Hematopoietic multipotent progenitor cell treated with erythropoietin and hydrocortisone succinate and interleukin-3 and kit ligand, for 8 days (in vitro differentiated cells): ENCODE measurements at regions not wholly inside any gene's neighbourhood (a gene's known extent, or its start where the extent isn't known, plus 50 kb on each side); places are given as distances from the start of the nearest gene placed in this dataset.
"Not testable (repeated sequence)": the region's sequence is repeated elsewhere in the genome, so short reads cannot be mapped to it uniquely, and the experiment has no call there.

Source experiments
- DNase-seq: peaks from one replicate; pipeline ENCODE4 v3.0.0-alpha.2; 2015

GRCh38 chr6:6923605-6924004 is 184.2 kb upstream of the RREB1 start:
- DNase-seq, result no peak

GRCh38 chr6:6924708-6925107 is 183.1 kb upstream of the RREB1 start:
- no peak for DNase-seq

- DNase-seq, result no peak
These were observed 182.2 kb upstream of the RREB1 start for GRCh38 chr6:6925391-6926164.

- no peak for DNase-seq
These were observed 180.9 kb upstream of the RREB1 start for GRCh38 chr6:6926856-6927255.

GRCh38 chr6:6927521-6928361 is 180.0 kb upstream of the RREB1 start:
- peak; percentile 32 for DNase-seq

- no peak for DNase-seq
These were observed 177.4 kb upstream of the RREB1 start for GRCh38 chr6:6930223-6930880.

GRCh38 chr6:6931071-6932025 is 176.4 kb upstream of the RREB1 start:
- no peak for DNase-seq

- no peak for DNase-seq
These were observed 175.4 kb upstream of the RREB1 start for GRCh38 chr6:6932341-6932740.

GRCh38 chr6:6932968-6933367 is 174.8 kb upstream of the RREB1 start:
- no peak for DNase-seq

GRCh38 chr6:6940031-6941025 is 167.4 kb upstream of the RREB1 start:
- no peak for DNase-seq

GRCh38 chr6:6941201-6941600 is 166.6 kb upstream of the RREB1 start:
- DNase-seq, result no peak

- DNase-seq, result no peak
These were observed 165.7 kb upstream of the RREB1 start for GRCh38 chr6:6942091-6942490.

GRCh38 chr6:6942831-6943230 is 164.9 kb upstream of the RREB1 start:
- peak; percentile 83 for DNase-seq

- DNase-seq, result peak; percentile 43
These were observed 164.3 kb upstream of the RREB1 start for GRCh38 chr6:6943421-6943820.

GRCh38 chr6:6946206-6947155 is 161.3 kb upstream of the RREB1 start:
- no peak for DNase-seq

- DNase-seq, result no peak
These were observed 157.2 kb upstream of the RREB1 start for GRCh38 chr6:6950373-6951145.

- DNase-seq, result no peak
These were observed 156.4 kb upstream of the RREB1 start for GRCh38 chr6:6951355-6951754.

- DNase-seq, result no peak
These were observed 155.3 kb upstream of the RREB1 start for GRCh38 chr6:6952484-6952883.

- not testable (repeated sequence) for DNase-seq
These were observed 154.8 kb upstream of the RREB1 start for GRCh38 chr6:6952927-6953326.
